ENCODE measurements at regions not wholly inside any gene's neighbourhood (a gene's known extent, or its start where the extent isn't known, plus 50 kb on each side); places are given as distances from the start of the nearest gene placed in this dataset.
A peak's percentile ranks its signal among the peaks of the same experiment; 100 is the strongest.
"Not testable (repeated sequence)": the region's sequence is repeated elsewhere in the genome, so short reads cannot be mapped to it uniquely, and the experiment has no call there.

GRCh38 chr4:104912518-104912917 is 234.2 kb upstream of the TET2 start:
- no peak for DNase-seq
- H3K27me3 Mint-ChIP-seq (ENCODE audit: low read depth, poor library complexity), result peaks cover 41% of the 10 kb centered on the region

GRCh38 chr4:104915373-104915772 is 231.3 kb upstream of the TET2 start:
- DNase-seq, result no peak

More at GRCh38 chr4:104912518-104912917, 234.2 kb upstream of the TET2 start:
- Mint-ChIP-seq H3K4me1 (no peaks in the 10 kb centered on the region), H3K4me3 (no peak overlapping the region), H3K9me3 (peaks cover 6% of the 10 kb centered on the region), H3K36me3 (ENCODE audit: low read depth) (no peaks in the 10 kb centered on the region), H3K27ac (no peak overlapping the region)
- TF ChIP-seq CTCF (IDR thresholded peaks at IDR 0.05), result no peak

GRCh38 chr4:104915864-104916263 is 230.8 kb upstream of the TET2 start:
- H3K4me3 Mint-ChIP-seq, result no peak overlapping the region
- no peaks in the 10 kb centered on the region for H3K36me3 Mint-ChIP-seq (ENCODE audit: low read depth)
- DNase-seq, result no peak
- no peaks in the 10 kb centered on the region for H3K4me1 Mint-ChIP-seq
- H3K9me3 Mint-ChIP-seq, result peaks cover 6% of the 10 kb centered on the region
- H3K27ac Mint-ChIP-seq, result no peak overlapping the region
- peaks cover 55% of the 10 kb centered on the region for H3K27me3 Mint-ChIP-seq (ENCODE audit: low read depth, poor library complexity)
- TF ChIP-seq CTCF (IDR thresholded peaks at IDR 0.05), result no peak

More at GRCh38 chr4:104915373-104915772, 231.3 kb upstream of the TET2 start:
- H3K4me1 Mint-ChIP-seq, result no peaks in the 10 kb centered on the region
- H3K36me3 Mint-ChIP-seq (ENCODE audit: low read depth), result no peaks in the 10 kb centered on the region
- no peak for TF ChIP-seq CTCF (IDR thresholded peaks at IDR 0.05)
- peaks cover 6% of the 10 kb centered on the region for H3K9me3 Mint-ChIP-seq
- no peak overlapping the region for H3K27ac Mint-ChIP-seq
- no peak overlapping the region for H3K4me3 Mint-ChIP-seq
- peaks cover 54% of the 10 kb centered on the region for H3K27me3 Mint-ChIP-seq (ENCODE audit: low read depth, poor library complexity)

- no peaks in the 10 kb centered on the region for H3K9me3 Mint-ChIP-seq
- no peak overlapping the region for H3K4me3 Mint-ChIP-seq
- no peak for DNase-seq
- no peak overlapping the region for H3K27ac Mint-ChIP-seq
- no peak for TF ChIP-seq CTCF (IDR thresholded peaks at IDR 0.05)
- peaks cover 56% of the 10 kb centered on the region for H3K27me3 Mint-ChIP-seq (ENCODE audit: low read depth, poor library complexity)
- no peaks in the 10 kb centered on the region for H3K36me3 Mint-ChIP-seq (ENCODE audit: low read depth)
- no peaks in the 10 kb centered on the region for H3K4me1 Mint-ChIP-seq
Observed at GRCh38 chr4:104919406-104919805, 227.3 kb upstream of the TET2 start.

- Mint-ChIP-seq H3K36me3 (ENCODE audit: low read depth) (no peaks in the 10 kb centered on the region), H3K4me1 (peaks cover 14% of the 10 kb centered on the region), H3K4me3 (no peak overlapping the region), H3K27ac (no peak overlapping the region), H3K9me3 (peaks cover 29% of the 10 kb centered on the region), H3K27me3 (ENCODE audit: low read depth, poor library complexity) (peaks cover 22% of the 10 kb centered on the region)
- no peak for TF ChIP-seq CTCF (IDR thresholded peaks at IDR 0.05)
- no peak for DNase-seq
Observed at GRCh38 chr4:104930298-104930697, 216.4 kb upstream of the TET2 start.

- H3K4me1 Mint-ChIP-seq, result peaks cover 14% of the 10 kb centered on the region
Observed at GRCh38 chr4:104930745-104931736, 215.6 kb upstream of the TET2 start.

More at GRCh38 chr4:104930745-104931736, 215.6 kb upstream of the TET2 start:
- DNase-seq, result peak; percentile 16
- not testable (repeated sequence) for H3K4me3 Mint-ChIP-seq; H3K27ac Mint-ChIP-seq; H3K36me3 Mint-ChIP-seq (ENCODE audit: low read depth)
- Mint-ChIP-seq H3K9me3 (peaks cover 30% of the 10 kb centered on the region), H3K27me3 (ENCODE audit: low read depth, poor library complexity) (peaks cover 18% of the 10 kb centered on the region)
